ENCODE measurements at regions not wholly inside any gene's neighbourhood (a gene's known extent, or its start where the extent isn't known, plus 50 kb on each side); places are given as distances from the start of the nearest gene placed in this dataset.
A peak's percentile ranks its signal among the peaks of the same experiment; 100 is the strongest.

GRCh38 chr4:65825116-65825753 is 154.9 kb upstream of the EPHA5 start:
- no peak for TF ChIP-seq EZH2 (IDR thresholded peaks at IDR 0.05; ENCODE audit: borderline replicate concordance, low read depth, low read length, poor library complexity, severe bottlenecking)
- no peak for TF ChIP-seq CTCF (conservative IDR thresholded peaks at IDR 0.05; ENCODE audit: low read depth, low read length)
- peak; percentile 1 for DNase-seq (ENCODE audit: low spot score)
- no peaks in the 10 kb centered on the region for H3K36me3 ChIP-seq (ENCODE audit: insufficient read depth, low read length, poor library complexity, severe bottlenecking)
- BruUV-seq (replicated peaks), result no TSS peak
- no peaks in the 10 kb centered on the region for H3K9me3 ChIP-seq (ENCODE audit: low read depth, low read length, poor library complexity, severe bottlenecking)
- H3K4me1 ChIP-seq (ENCODE audit: insufficient read depth, low read length, poor library complexity, severe bottlenecking), result no peaks in the 10 kb centered on the region
- no peak overlapping the region for H3K4me3 ChIP-seq (ENCODE audit: low read depth, low read length, poor library complexity, severe bottlenecking)
- no peak overlapping the region for H3K27ac ChIP-seq (ENCODE audit: low read depth, low read length, poor library complexity, severe bottlenecking)
- H3K27me3 ChIP-seq (replicated peaks; ENCODE audit: insufficient read depth, low read depth, low read length, poor library complexity), result no peaks in the 10 kb centered on the region
- POLR2A ChIA-PET (ENCODE audit: low non-redundant PET), result no interaction called here
- CTCF ChIA-PET, result no interaction called here
- intact Hi-C loops (cut with micrococcal nuclease; ENCODE audit: unreplicated experiment), result no loop called here

GRCh38 chr4:65819192-65819591 is 148.9 kb upstream of the EPHA5 start:
- no TSS peak for BruUV-seq (replicated peaks)
- ChIA-PET CTCF (no interaction called here), POLR2A (ENCODE audit: low non-redundant PET) (no interaction called here)
- no peak overlapping the region for H3K4me3 ChIP-seq (ENCODE audit: low read depth, low read length, poor library complexity, severe bottlenecking)
- intact Hi-C loops (cut with micrococcal nuclease; ENCODE audit: unreplicated experiment), result no loop called here
- TF ChIP-seq EZH2 (IDR thresholded peaks at IDR 0.05; ENCODE audit: borderline replicate concordance, low read depth, low read length, poor library complexity, severe bottlenecking) (no peak), CTCF (conservative IDR thresholded peaks at IDR 0.05; ENCODE audit: low read depth, low read length) (no peak)
- H3K9me3 ChIP-seq (ENCODE audit: low read depth, low read length, poor library complexity, severe bottlenecking), result peaks cover 6% of the 10 kb centered on the region
- H3K27ac ChIP-seq (ENCODE audit: low read depth, low read length, poor library complexity, severe bottlenecking), result no peak overlapping the region
- DNase-seq (ENCODE audit: low spot score), result no peak
- H3K27me3 ChIP-seq (replicated peaks; ENCODE audit: insufficient read depth, low read depth, low read length, poor library complexity), result no peaks in the 10 kb centered on the region
- no peaks in the 10 kb centered on the region for H3K4me1 ChIP-seq (ENCODE audit: insufficient read depth, low read length, poor library complexity, severe bottlenecking)
- no peaks in the 10 kb centered on the region for H3K36me3 ChIP-seq (ENCODE audit: insufficient read depth, low read length, poor library complexity, severe bottlenecking)

GRCh38 chr4:65805936-65806335 is 135.6 kb upstream of the EPHA5 start:
- POLR2A ChIA-PET (ENCODE audit: low non-redundant PET), result no interaction called here
- intact Hi-C loops (cut with micrococcal nuclease; ENCODE audit: unreplicated experiment), result no loop called here
- no TSS peak for BruUV-seq (replicated peaks)

More at GRCh38 chr4:65805936-65806335, 135.6 kb upstream of the EPHA5 start:
- H3K4me3 ChIP-seq (ENCODE audit: low read depth, low read length, poor library complexity, severe bottlenecking), result no peak overlapping the region
- no peaks in the 10 kb centered on the region for H3K27me3 ChIP-seq (replicated peaks; ENCODE audit: insufficient read depth, low read depth, low read length, poor library complexity)
- TF ChIP-seq EZH2 (IDR thresholded peaks at IDR 0.05; ENCODE audit: borderline replicate concordance, low read depth, low read length, poor library complexity, severe bottlenecking), result no peak
- TF ChIP-seq CTCF (conservative IDR thresholded peaks at IDR 0.05; ENCODE audit: low read depth, low read length), result no peak
- H3K36me3 ChIP-seq (ENCODE audit: insufficient read depth, low read length, poor library complexity, severe bottlenecking), result no peaks in the 10 kb centered on the region
- H3K27ac ChIP-seq (ENCODE audit: low read depth, low read length, poor library complexity, severe bottlenecking), result no peak overlapping the region
- H3K9me3 ChIP-seq (ENCODE audit: low read depth, low read length, poor library complexity, severe bottlenecking), result no peaks in the 10 kb centered on the region
- no peak for DNase-seq (ENCODE audit: low spot score)
- CTCF ChIA-PET, result no interaction called here
- no peaks in the 10 kb centered on the region for H3K4me1 ChIP-seq (ENCODE audit: insufficient read depth, low read length, poor library complexity, severe bottlenecking)
